HEK293T (cell line): ENCODE measurements at regions not wholly inside any gene's neighbourhood (a gene's known extent, or its start where the extent isn't known, plus 50 kb on each side); places are given as distances from the start of the nearest gene placed in this dataset.

ENCODE experiments used
- CTCF ChIA-PET: fragments of 350-600 bp; formaldehyde crosslinking; extraction: SDS; loops from one replicate; lab custom pipeline; 2021; ENCODE audit warnings: antibody characterized with exemption, inconsistent platforms; lab: Yijun Ruan, JAX
- POLR2A ChIA-PET: fragments of 350-600 bp; formaldehyde crosslinking; extraction: SDS; loops from one replicate; lab custom pipeline; 2020; ENCODE audit warnings: antibody characterized with exemption, inconsistent platforms; lab: Yijun Ruan, JAX
- DNase-seq: peaks from one replicate; pipeline ENCODE4 v3.0.0; 2012; ENCODE audit warnings: mixed read lengths; ENCODE audit errors: extremely low spot score
- ARNT ChIP-seq: fragments of 450-650 bp; IDR thresholded peaks from 2 replicates; pipeline ENCODE4 v1.6.1; 2017; ENCODE audit warnings: mild to moderate bottlenecking
- BHLHE40 ChIP-seq: fragments of 450-650 bp; IDR thresholded peaks from 2 replicates; pipeline ENCODE4 v1.6.1; 2016; ENCODE audit warnings: mild to moderate bottlenecking, moderate library complexity, borderline replicate concordance
- CTBP1 ChIP-seq: fragments of 450-650 bp; IDR thresholded peaks from 2 replicates; pipeline ENCODE4 v1.6.1; 2016; ENCODE audit warnings: borderline replicate concordance
- ELF4 ChIP-seq: fragments of 450-650 bp; IDR thresholded peaks from 2 replicates; pipeline ENCODE4 v1.6.1; 2017; ENCODE audit warnings: antibody characterized with exemption
- FOXA1 ChIP-seq: fragments of 450-650 bp; IDR thresholded peaks from 2 replicates; pipeline ENCODE4 v1.6.1; 2016; ENCODE audit warnings: mild to moderate bottlenecking
- FOXK2 ChIP-seq: fragments of 450-650 bp; IDR thresholded peaks from 2 replicates; pipeline ENCODE4 v1.6.1; 2016; ENCODE audit warnings: mild to moderate bottlenecking
- FOXM1 ChIP-seq: fragments of 450-650 bp; IDR thresholded peaks from 2 replicates; pipeline ENCODE4 v1.6.1; 2017; ENCODE audit warnings: mild to moderate bottlenecking, borderline replicate concordance
- HDGF ChIP-seq: fragments of 450-650 bp; IDR thresholded peaks from 2 replicates; pipeline ENCODE4 v1.6.1; 2017; ENCODE audit warnings: antibody characterized with exemption, borderline replicate concordance
- L3MBTL2 ChIP-seq: fragments of 450-650 bp; conservative IDR thresholded peaks from 2 replicates; pipeline ENCODE4 v1.6.1; 2016; ENCODE audit warnings: mild to moderate bottlenecking
- LEF1 ChIP-seq: fragments of 450-650 bp; IDR thresholded peaks from 2 replicates; pipeline ENCODE4 v1.6.1; 2017; ENCODE audit warnings: mild to moderate bottlenecking, borderline replicate concordance
- NFRKB ChIP-seq: fragments of 450-650 bp; IDR thresholded peaks from 2 replicates; pipeline ENCODE4 v1.6.1; 2016; ENCODE audit warnings: mild to moderate bottlenecking, moderate library complexity
- PKNOX1 ChIP-seq: fragments of 450-650 bp; IDR thresholded peaks from 2 replicates; pipeline ENCODE4 v1.6.1; 2016
- SP1 ChIP-seq: fragments of 450-650 bp; IDR thresholded peaks from 2 replicates; pipeline ENCODE4 v1.6.1; 2017
- SUZ12 ChIP-seq: fragments of 450-650 bp; IDR thresholded peaks from 2 replicates; pipeline ENCODE4 v1.6.1; 2016; ENCODE audit warnings: mild to moderate bottlenecking
- TARDBP ChIP-seq: fragments of 450-650 bp; IDR thresholded peaks from 2 replicates; pipeline ENCODE4 v1.6.1; 2016
- ZNF384 ChIP-seq: fragments of 450-650 bp; IDR thresholded peaks from 2 replicates; pipeline ENCODE4 v1.6.1; 2016

- ChIA-PET CTCF (no interaction called here), POLR2A (no interaction called here)
- TF ChIP-seq ARNT (peak; percentile 95), BHLHE40 (no peak), PKNOX1 (no peak), HDGF (no peak)
- no peak for DNase-seq
These were observed 216.9 kb upstream of the ADGRL2 start for GRCh38 chr1:81583878-81584277.

- ChIA-PET CTCF (no interaction called here), POLR2A (no interaction called here)
- no peak for DNase-seq
- TF ChIP-seq FOXA1 (no peak), NFRKB (no peak), PKNOX1 (no peak), FOXM1 (no peak), SP1 (no peak), SUZ12 (no peak), ZNF384 (no peak), ELF4 (no peak), FOXK2 (no peak)
These were observed 218.2 kb upstream of the ADGRL2 start for GRCh38 chr1:81582467-81582986.

GRCh38 chr1:81578867-81579266 is 221.9 kb upstream of the ADGRL2 start:
- TF ChIP-seq ELF4 (no peak), L3MBTL2 (no peak), ARNT (no peak), HDGF (no peak), ZNF384 (no peak), CTBP1 (no peak), FOXM1 (no peak), LEF1 (no peak), SP1 (no peak), FOXK2 (no peak), NFRKB (no peak), PKNOX1 (no peak)
- no peak for DNase-seq
- POLR2A ChIA-PET = no interaction called here
- CTCF ChIA-PET = interaction anchor here (0.6 kb wide), 1 partner anchor 56 kb away, joined by 3 read pairs; no protein-coding TSS in a partner anchor

- ChIA-PET CTCF (no interaction called here), POLR2A (no interaction called here)
- DNase-seq = no peak
- TF ChIP-seq FOXA1 (no peak), ARNT (no peak), FOXM1 (no peak), CTBP1 (no peak), ZNF384 (no peak), SUZ12 (no peak), ELF4 (no peak), L3MBTL2 (no peak), NFRKB (no peak), LEF1 (no peak), FOXK2 (no peak)
These were observed 223.6 kb upstream of the ADGRL2 start for GRCh38 chr1:81577004-81577697.

- no peak for TF ChIP-seq ARNT
- TF ChIP-seq TARDBP = no peak
- TF ChIP-seq BHLHE40 = no peak
- no peak for TF ChIP-seq PKNOX1
- TF ChIP-seq FOXA1 = no peak
- no peak for TF ChIP-seq HDGF
- CTCF ChIA-PET = no interaction called here
- DNase-seq = no peak
- POLR2A ChIA-PET = no interaction called here
These were observed 226.3 kb upstream of the ADGRL2 start for GRCh38 chr1:81574408-81574807.

- TF ChIP-seq PKNOX1 = no peak
- no peak for TF ChIP-seq CTBP1
- TF ChIP-seq LEF1 = no peak
- TF ChIP-seq ELF4 = no peak
- TF ChIP-seq SP1 = no peak
- no peak for TF ChIP-seq SUZ12
- no peak for TF ChIP-seq FOXM1
- DNase-seq = no peak
- ChIA-PET POLR2A (no interaction called here), CTCF (no interaction called here)
These were observed 227.3 kb upstream of the ADGRL2 start for GRCh38 chr1:81573458-81573857.
